Endodermal cell (in vitro differentiated cells): ENCODE measurements at regions not wholly inside any gene's neighbourhood (a gene's known extent, or its start where the extent isn't known, plus 50 kb on each side); places are given as distances from the start of the nearest gene placed in this dataset.

Experiments
- DNase-seq: peaks from one replicate; pipeline ENCODE4 v3.0.0-alpha.2; 2017
- H3K27ac ChIP-seq: 2 replicates; pipeline ENCODE4 v1.5.1; 2013; ENCODE audit warnings: mild to moderate bottlenecking, low read depth, low read length, moderate library complexity
- H3K27me3 ChIP-seq: 2 replicates; pipeline ENCODE4 v1.6.1; 2013; ENCODE audit warnings: mild to moderate bottlenecking, low read length, moderate library complexity; ENCODE audit not compliant: insufficient read depth, control insufficient read depth, poor library complexity, severe bottlenecking
- H3K36me3 ChIP-seq: 2 replicates; pipeline ENCODE4 v1.7.0; 2013; ENCODE audit warnings: mild to moderate bottlenecking, low read length, moderate library complexity; ENCODE audit not compliant: control insufficient read depth, insufficient read depth
- H3K4me1 ChIP-seq: one replicate; pipeline ENCODE4 v1.7.0; 2013; ENCODE audit warnings: low read length; ENCODE audit not compliant: control insufficient read depth, insufficient read depth
- H3K4me3 ChIP-seq: 2 replicates; pipeline ENCODE4 v1.5.1; 2013; ENCODE audit warnings: mild to moderate bottlenecking, low read length, moderate library complexity
- H3K9ac ChIP-seq: 2 replicates; pipeline ENCODE4 v1.6.1; 2013; ENCODE audit warnings: mild to moderate bottlenecking, low read length, moderate library complexity; ENCODE audit not compliant: poor library complexity, severe bottlenecking; ENCODE audit errors: extremely low read depth
- H3K9me3 ChIP-seq: 2 replicates; pipeline ENCODE4 v1.6.1; 2013; ENCODE audit warnings: mild to moderate bottlenecking, low read length, moderate library complexity; ENCODE audit not compliant: control insufficient read depth
- H3K27ac Mint-ChIP-seq: 2 replicates; pipeline ENCODE4 v1.8.0; 2020; ENCODE audit warnings: mixed read lengths
- H3K27me3 Mint-ChIP-seq: 2 replicates; pipeline ENCODE4 v1.8.0; 2021; ENCODE audit warnings: mild to moderate bottlenecking, mixed read lengths; ENCODE audit not compliant: insufficient read depth
- H3K36me3 Mint-ChIP-seq: 2 replicates; pipeline ENCODE4 v1.8.0; 2020; ENCODE audit warnings: low read depth, mixed read lengths
- H3K4me1 Mint-ChIP-seq: 2 replicates; pipeline ENCODE4 v1.8.0; 2020; ENCODE audit warnings: mixed read lengths
- H3K4me3 Mint-ChIP-seq: 2 replicates; pipeline ENCODE4 v1.8.0; 2020; ENCODE audit warnings: mild to moderate bottlenecking, moderate library complexity, mixed read lengths
- H3K9me3 Mint-ChIP-seq: 2 replicates; pipeline ENCODE4 v1.8.0; 2020; ENCODE audit warnings: mild to moderate bottlenecking, mixed read lengths
- WGBS, 2 experiments: methylation state at CpG; one replicate each; pipeline versions ENCODE4 v1.1.5 to v1.1.7; 2013; ENCODE audit warnings: missing lambda C conversion rate in 2 of 2, mixed read lengths in 1 of 2; ENCODE audit not compliant: insufficient coverage in 1 of 2, insufficient read length in 1 of 2; 5-methylcytosine and 5-hydroxymethylcytosine counted together
- TF ChIP-seq, protein P1 (sequence below): fragments of 200-600 bp; sonication (generic); conservative IDR thresholded peaks from 2 replicates; pipeline ENCODE4 v1.5.0; 2021; ENCODE audit warnings: antibody characterized with exemption, mild to moderate bottlenecking

GRCh38 chr7:156474241-156474743, 166.3 kb upstream of the RNF32 start:
- DNase-seq, result peak; percentile 32
- H3K27me3 ChIP-seq, result no peaks in the 10 kb centered on the region
- TF ChIP-seq, protein P1, sequence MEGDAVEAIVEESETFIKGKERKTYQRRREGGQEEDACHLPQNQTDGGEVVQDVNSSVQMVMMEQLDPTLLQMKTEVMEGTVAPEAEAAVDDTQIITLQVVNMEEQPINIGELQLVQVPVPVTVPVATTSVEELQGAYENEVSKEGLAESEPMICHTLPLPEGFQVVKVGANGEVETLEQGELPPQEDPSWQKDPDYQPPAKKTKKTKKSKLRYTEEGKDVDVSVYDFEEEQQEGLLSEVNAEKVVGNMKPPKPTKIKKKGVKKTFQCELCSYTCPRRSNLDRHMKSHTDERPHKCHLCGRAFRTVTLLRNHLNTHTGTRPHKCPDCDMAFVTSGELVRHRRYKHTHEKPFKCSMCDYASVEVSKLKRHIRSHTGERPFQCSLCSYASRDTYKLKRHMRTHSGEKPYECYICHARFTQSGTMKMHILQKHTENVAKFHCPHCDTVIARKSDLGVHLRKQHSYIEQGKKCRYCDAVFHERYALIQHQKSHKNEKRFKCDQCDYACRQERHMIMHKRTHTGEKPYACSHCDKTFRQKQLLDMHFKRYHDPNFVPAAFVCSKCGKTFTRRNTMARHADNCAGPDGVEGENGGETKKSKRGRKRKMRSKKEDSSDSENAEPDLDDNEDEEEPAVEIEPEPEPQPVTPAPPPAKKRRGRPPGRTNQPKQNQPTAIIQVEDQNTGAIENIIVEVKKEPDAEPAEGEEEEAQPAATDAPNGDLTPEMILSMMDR, result no peak
- H3K4me1 ChIP-seq, result no peaks in the 10 kb centered on the region
- WGBS, 2 experiments, result 78 to 81% methylated on average over 5 to 7 of the region's 7 CpGs
- H3K4me3 ChIP-seq, result no peak overlapping the region
- Mint-ChIP-seq H3K27ac (no peak overlapping the region), H3K4me3 (no peak overlapping the region), H3K4me1 (no peaks in the 10 kb centered on the region), H3K36me3 (no peaks in the 10 kb centered on the region), H3K27me3 (peaks cover 5% of the 10 kb centered on the region), H3K9me3 (no peaks in the 10 kb centered on the region)
- H3K36me3 ChIP-seq, result no peaks in the 10 kb centered on the region
- no peak overlapping the region for H3K27ac ChIP-seq
- no peaks in the 10 kb centered on the region for H3K9me3 ChIP-seq
- no peak overlapping the region for H3K9ac ChIP-seq

- Histone ChIP-seq H3K4me3 (no peak overlapping the region), H3K36me3 (no peaks in the 10 kb centered on the region), H3K9me3 (no peaks in the 10 kb centered on the region), H3K4me1 (no peaks in the 10 kb centered on the region), H3K27ac (no peak overlapping the region), H3K27me3 (no peaks in the 10 kb centered on the region), H3K9ac (no peak overlapping the region)
- H3K4me3 Mint-ChIP-seq, result no peak overlapping the region
- H3K27ac Mint-ChIP-seq, result no peak overlapping the region
- WGBS, 2 experiments, result 19 to 27% methylated on average over 7 to 9 of the region's 9 CpGs
- TF ChIP-seq, protein P1, result peak; percentile 95
- no peaks in the 10 kb centered on the region for H3K36me3 Mint-ChIP-seq
- DNase-seq, result peak; percentile 76
- peaks cover 5% of the 10 kb centered on the region for H3K27me3 Mint-ChIP-seq
- H3K4me1 Mint-ChIP-seq, result no peaks in the 10 kb centered on the region
- H3K9me3 Mint-ChIP-seq, result no peaks in the 10 kb centered on the region
These were observed 166.9 kb upstream of the RNF32 start for GRCh38 chr7:156473476-156474240.

DNA sequence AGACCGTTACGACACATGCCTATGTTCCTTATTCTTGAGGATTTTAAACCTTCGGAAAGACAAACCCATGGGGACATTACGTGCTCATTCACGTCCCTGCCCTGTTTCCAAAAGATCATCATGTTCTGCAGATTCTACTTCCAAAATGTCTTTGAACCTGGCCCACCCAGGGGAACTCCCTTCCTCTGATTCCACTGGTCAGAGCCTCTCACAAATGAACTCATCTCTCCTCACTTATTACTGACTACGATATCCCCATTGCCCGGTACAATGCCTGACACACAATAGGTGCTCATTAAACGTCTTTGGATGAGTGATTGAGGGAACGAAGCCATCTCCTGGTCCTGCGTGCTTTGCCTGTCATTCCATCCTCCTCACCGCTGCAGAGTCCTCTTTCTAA, 168.3 kb upstream of the RNF32 start:
- no peak overlapping the region for H3K9ac ChIP-seq
- no peak for DNase-seq
- H3K27ac ChIP-seq, result no peak overlapping the region
- no peak overlapping the region for H3K4me3 ChIP-seq
- no peaks in the 10 kb centered on the region for H3K27me3 ChIP-seq
- no peaks in the 10 kb centered on the region for H3K9me3 ChIP-seq
- WGBS, 2 experiments, result 92 to 96% methylated on average over 10 to 11 of the region's 11 CpGs
- H3K36me3 Mint-ChIP-seq, result no peaks in the 10 kb centered on the region
- TF ChIP-seq, protein P1, result no peak
- no peaks in the 10 kb centered on the region for H3K9me3 Mint-ChIP-seq
- no peaks in the 10 kb centered on the region for H3K36me3 ChIP-seq
- no peak overlapping the region for H3K27ac Mint-ChIP-seq
- no peaks in the 10 kb centered on the region for H3K4me1 ChIP-seq
- no peak overlapping the region for H3K4me3 Mint-ChIP-seq
- peaks cover 5% of the 10 kb centered on the region for H3K27me3 Mint-ChIP-seq
- H3K4me1 Mint-ChIP-seq, result no peaks in the 10 kb centered on the region
